ENCODE measurements at regions not wholly inside any gene's neighbourhood (a gene's known extent, or its start where the extent isn't known, plus 50 kb on each side); places are given as distances from the start of the nearest gene placed in this dataset.

- TF ChIP-seq, protein P1, sequence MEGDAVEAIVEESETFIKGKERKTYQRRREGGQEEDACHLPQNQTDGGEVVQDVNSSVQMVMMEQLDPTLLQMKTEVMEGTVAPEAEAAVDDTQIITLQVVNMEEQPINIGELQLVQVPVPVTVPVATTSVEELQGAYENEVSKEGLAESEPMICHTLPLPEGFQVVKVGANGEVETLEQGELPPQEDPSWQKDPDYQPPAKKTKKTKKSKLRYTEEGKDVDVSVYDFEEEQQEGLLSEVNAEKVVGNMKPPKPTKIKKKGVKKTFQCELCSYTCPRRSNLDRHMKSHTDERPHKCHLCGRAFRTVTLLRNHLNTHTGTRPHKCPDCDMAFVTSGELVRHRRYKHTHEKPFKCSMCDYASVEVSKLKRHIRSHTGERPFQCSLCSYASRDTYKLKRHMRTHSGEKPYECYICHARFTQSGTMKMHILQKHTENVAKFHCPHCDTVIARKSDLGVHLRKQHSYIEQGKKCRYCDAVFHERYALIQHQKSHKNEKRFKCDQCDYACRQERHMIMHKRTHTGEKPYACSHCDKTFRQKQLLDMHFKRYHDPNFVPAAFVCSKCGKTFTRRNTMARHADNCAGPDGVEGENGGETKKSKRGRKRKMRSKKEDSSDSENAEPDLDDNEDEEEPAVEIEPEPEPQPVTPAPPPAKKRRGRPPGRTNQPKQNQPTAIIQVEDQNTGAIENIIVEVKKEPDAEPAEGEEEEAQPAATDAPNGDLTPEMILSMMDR (optimal IDR thresholded peaks at IDR 0.05 in 1 of 3, IDR thresholded peaks at IDR 0.05 in 1 of 3, conservative IDR thresholded peaks at IDR 0.05 in 1 of 3; ENCODE audit: extremely low read depth in 1 of 3, insufficient read depth in 2 of 3, low read length in 3 of 3), result no peak
- no peak for TF ChIP-seq EZH2 (IDR thresholded peaks at IDR 0.05; ENCODE audit: low read length)
These were observed 66.1 kb upstream of the SMURF2 start for GRCh38 chr17:64728041-64728695.

Measured in keratinocyte (primary cell).